Trophoblast cell (in vitro differentiated cells and primary cell): ENCODE measurements at regions not wholly inside any gene's neighbourhood (a gene's known extent, or its start where the extent isn't known, plus 50 kb on each side); places are given as distances from the start of the nearest gene placed in this dataset.

Source experiments
- DNase-seq, 2 donors: peaks; one replicate each; pipeline ENCODE4 v3.0.0-alpha.2; 2016
- H2AFZ ChIP-seq: 2 replicates; pipeline ENCODE4 v1.6.1; 2013; ENCODE audit warnings: low read length, moderate library complexity, mild to moderate bottlenecking; ENCODE audit not compliant: insufficient read depth, poor library complexity
- H2AK5ac ChIP-seq: 2 replicates; pipeline ENCODE4 v1.6.1; 2013; ENCODE audit warnings: mild to moderate bottlenecking, low read length
- H2BK120ac ChIP-seq: 2 replicates; pipeline ENCODE4 v1.6.1; 2013; ENCODE audit warnings: low read length, mild to moderate bottlenecking, moderate library complexity; ENCODE audit not compliant: insufficient read depth, poor library complexity
- H2BK12ac ChIP-seq: 2 replicates; pipeline ENCODE4 v1.6.1; 2013; ENCODE audit warnings: mild to moderate bottlenecking, low read length, moderate library complexity
- H2BK5ac ChIP-seq: 2 replicates; pipeline ENCODE4 v1.6.1; 2013; ENCODE audit warnings: low read length, low read depth, moderate library complexity, mild to moderate bottlenecking; ENCODE audit not compliant: poor library complexity
- H3K14ac ChIP-seq: 2 replicates; pipeline ENCODE4 v1.6.1; 2013; ENCODE audit warnings: mild to moderate bottlenecking, low read length
- H3K18ac ChIP-seq: 2 replicates; pipeline ENCODE4 v1.6.1; 2013; ENCODE audit warnings: mild to moderate bottlenecking, low read length
- H3K23ac ChIP-seq: 2 replicates; pipeline ENCODE4 v1.6.1; 2013; ENCODE audit warnings: low read length
- H3K27ac ChIP-seq: 2 replicates; pipeline ENCODE4 v1.5.1; 2013; ENCODE audit warnings: low read depth, mild to moderate bottlenecking, inconsistent platforms, low read length, moderate library complexity
- H3K27me3 ChIP-seq: 2 replicates; pipeline ENCODE4 v1.6.1; 2013; ENCODE audit warnings: inconsistent platforms, mild to moderate bottlenecking, low read length, moderate library complexity; ENCODE audit not compliant: insufficient read depth
- H3K36me3 ChIP-seq, 2 experiments: 1 replicate in 1 of 2; 2 replicates in 1 of 2; pipeline ENCODE4 v1.6.1; 2013; ENCODE audit warnings: low read length in 2 of 2, mild to moderate bottlenecking in 2 of 2, moderate library complexity in 1 of 2; ENCODE audit not compliant: insufficient read depth in 2 of 2, control insufficient read depth in 1 of 2
- H3K4ac ChIP-seq: 2 replicates; pipeline ENCODE4 v1.6.1; 2013; ENCODE audit warnings: low read depth, mild to moderate bottlenecking, low read length, moderate library complexity
- H3K4me1 ChIP-seq, 2 experiments: 1 replicate in 1 of 2; 2 replicates in 1 of 2; pipeline ENCODE4 v1.6.1; 2013; ENCODE audit warnings: low read length in 2 of 2, mild to moderate bottlenecking in 2 of 2, moderate library complexity in 1 of 2; ENCODE audit not compliant: insufficient read depth in 2 of 2, control insufficient read depth in 1 of 2
- H3K4me2 ChIP-seq: 2 replicates; pipeline ENCODE4 v1.6.1; 2013; ENCODE audit warnings: inconsistent platforms, mild to moderate bottlenecking, low read length, moderate library complexity
- H3K4me3 ChIP-seq: 2 replicates; pipeline ENCODE4 v1.5.1; 2013; ENCODE audit warnings: mild to moderate bottlenecking, low read depth, low read length, inconsistent platforms
- H3K79me1 ChIP-seq: one replicate; pipeline ENCODE4 v1.6.1; 2013; ENCODE audit warnings: low read length
- H3K79me2 ChIP-seq: 2 replicates; pipeline ENCODE4 v1.6.1; 2013; ENCODE audit warnings: low read length, mild to moderate bottlenecking; ENCODE audit not compliant: control insufficient read depth, insufficient read depth, poor library complexity
- H3K9ac ChIP-seq: 2 replicates; pipeline ENCODE4 v1.6.1; 2013; ENCODE audit warnings: mild to moderate bottlenecking, low read length
- H3K9me3 ChIP-seq: 2 replicates; pipeline ENCODE4 v1.6.1; 2013; ENCODE audit warnings: low read depth, mild to moderate bottlenecking, control low read depth, inconsistent platforms, low read length; ENCODE audit not compliant: insufficient read depth
- H4K12ac ChIP-seq: 2 replicates; pipeline ENCODE4 v1.6.1; 2013; ENCODE audit warnings: low read depth, mild to moderate bottlenecking, low read length, moderate library complexity
- H4K8ac ChIP-seq: 2 replicates; pipeline ENCODE4 v1.6.1; 2013; ENCODE audit warnings: low read depth, mild to moderate bottlenecking, low read length, moderate library complexity
- H4K91ac ChIP-seq: one replicate; pipeline ENCODE4 v1.6.1; 2013; ENCODE audit warnings: low read depth, mild to moderate bottlenecking, low read length, moderate library complexity
- WGBS: extraction: QIAGEN DNeasy Blood & Tissue Kit; methylation state at CpG from one replicate; pipeline ENCODE4 v1.1.7; 2013; ENCODE audit warnings: missing lambda C conversion rate; ENCODE audit not compliant: insufficient read length, insufficient coverage; ENCODE audit errors: extremely low coverage; 5-methylcytosine and 5-hydroxymethylcytosine counted together

GRCh38 chr9:84512493-84512892 lies 157.0 kb upstream of the NTRK2 start:
- no peak for DNase-seq
- Histone ChIP-seq H3K36me3 (no peaks in the 10 kb centered on the region), H2AFZ (no peak overlapping the region), H3K4ac (no peak overlapping the region), H2AK5ac (no peak overlapping the region), H4K12ac (no peak overlapping the region), H3K14ac (no peak overlapping the region), H3K4me3 (no peak overlapping the region), H3K4me1 (no peaks in the 10 kb centered on the region), H3K9me3 (peaks cover 2% of the 10 kb centered on the region), H4K91ac (no peak overlapping the region), H4K8ac (no peak overlapping the region), H3K23ac (no peak overlapping the region), H2BK5ac (no peak overlapping the region), H3K79me1 (no peaks in the 10 kb centered on the region), H3K4me2 (no peak overlapping the region), H2BK12ac (no peak overlapping the region), H3K27me3 (no peaks in the 10 kb centered on the region), H2BK120ac (no peak overlapping the region), H3K27ac (no peak overlapping the region), H3K79me2 (no peaks in the 10 kb centered on the region), H3K18ac (no peak overlapping the region), H3K9ac (no peak overlapping the region)
- no CpG with 5 or more reads among the region's 2 CpGs for WGBS

- Histone ChIP-seq H3K4me3 (no peak overlapping the region), H3K79me2 (no peaks in the 10 kb centered on the region), H3K27ac (no peak overlapping the region), H2BK5ac (no peak overlapping the region), H2AK5ac (no peak overlapping the region), H3K27me3 (no peaks in the 10 kb centered on the region), H3K4ac (no peak overlapping the region), H3K9me3 (peaks cover 2% of the 10 kb centered on the region), H3K4me2 (no peak overlapping the region), H3K79me1 (no peaks in the 10 kb centered on the region), H2AFZ (no peak overlapping the region), H3K9ac (no peak overlapping the region), H4K91ac (no peak overlapping the region), H4K12ac (no peak overlapping the region), H2BK12ac (no peak overlapping the region), H3K18ac (no peak overlapping the region), H3K23ac (no peak overlapping the region), H4K8ac (no peak overlapping the region), H3K4me1 (no peaks in the 10 kb centered on the region), H2BK120ac (no peak overlapping the region), H3K14ac (no peak overlapping the region), H3K36me3 (no peaks in the 10 kb centered on the region)
- peak in 1 of 2 donors; percentile 6 for DNase-seq
- WGBS: no CpG with 5 or more reads among the region's 1 CpG
These were observed 156.1 kb upstream of the NTRK2 start for GRCh38 chr9:84513473-84513872.

DNA sequence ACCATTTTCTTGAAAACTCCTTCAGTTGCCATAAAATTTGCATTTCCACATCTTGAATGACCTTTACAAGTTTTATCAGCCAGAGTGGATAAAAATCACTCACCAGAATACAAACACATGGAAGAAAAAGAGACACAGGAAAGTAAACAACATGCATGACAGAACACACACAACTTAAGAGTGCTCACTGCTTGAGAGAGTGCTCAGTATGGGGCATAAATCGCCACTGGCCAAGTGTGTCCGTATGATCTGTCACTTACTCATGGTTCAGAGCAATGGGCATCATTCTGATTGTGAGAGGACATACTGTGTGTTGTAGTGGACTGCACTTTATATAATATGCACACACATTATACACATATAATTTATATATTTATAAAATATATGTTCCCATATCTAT lies 155.6 kb upstream of the NTRK2 start:
- H3K4me2 ChIP-seq: no peak overlapping the region
- WGBS: no CpG with 5 or more reads among the region's 2 CpGs
- H4K8ac ChIP-seq: no peak overlapping the region
- H3K27me3 ChIP-seq: no peaks in the 10 kb centered on the region
- H3K36me3 ChIP-seq: no peaks in the 10 kb centered on the region
- no peak overlapping the region for H4K12ac ChIP-seq
- H3K9ac ChIP-seq: no peak overlapping the region
- H3K79me1 ChIP-seq: no peaks in the 10 kb centered on the region
- H2BK120ac ChIP-seq: no peak overlapping the region
- H3K9me3 ChIP-seq: peaks cover 2% of the 10 kb centered on the region
- no peaks in the 10 kb centered on the region for H3K79me2 ChIP-seq
- H3K23ac ChIP-seq: no peak overlapping the region
- no peak for DNase-seq
- H3K14ac ChIP-seq: no peak overlapping the region
- no peak overlapping the region for H2AFZ ChIP-seq
- no peak overlapping the region for H3K18ac ChIP-seq
- H2BK5ac ChIP-seq: no peak overlapping the region
- no peak overlapping the region for H3K4ac ChIP-seq
- no peak overlapping the region for H3K4me3 ChIP-seq
- H2BK12ac ChIP-seq: no peak overlapping the region
- H2AK5ac ChIP-seq: no peak overlapping the region
- H3K4me1 ChIP-seq: no peaks in the 10 kb centered on the region
- H4K91ac ChIP-seq: no peak overlapping the region
- no peak overlapping the region for H3K27ac ChIP-seq

DNA sequence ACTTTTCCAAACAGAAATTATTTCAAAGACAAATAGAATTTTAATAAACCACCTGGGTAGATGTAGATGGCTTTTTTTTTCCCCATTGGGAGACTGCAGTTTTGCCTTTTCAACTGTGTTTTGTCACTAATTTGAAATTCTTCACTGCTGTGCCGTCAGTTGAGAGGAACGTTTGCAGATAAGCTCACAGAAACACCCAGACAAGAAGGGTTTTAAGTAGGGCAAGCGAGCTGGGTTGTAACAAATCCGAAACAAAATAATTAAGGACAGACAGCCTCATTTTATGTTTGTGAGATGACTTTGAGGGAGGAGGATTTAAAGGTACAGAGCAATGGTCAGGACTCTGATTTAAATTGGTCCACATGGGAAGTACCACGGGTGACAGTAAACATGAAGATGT lies 155.1 kb upstream of the NTRK2 start:
- no peak overlapping the region for H3K9ac ChIP-seq
- H2BK12ac ChIP-seq: no peak overlapping the region
- H2BK120ac ChIP-seq: no peak overlapping the region
- H3K27me3 ChIP-seq: no peaks in the 10 kb centered on the region
- H3K36me3 ChIP-seq: no peaks in the 10 kb centered on the region
- H3K23ac ChIP-seq: no peak overlapping the region
- H4K12ac ChIP-seq: no peak overlapping the region
- H3K18ac ChIP-seq: no peak overlapping the region
- H2AK5ac ChIP-seq: no peak overlapping the region
- H3K9me3 ChIP-seq: peaks cover 2% of the 10 kb centered on the region
- H3K4me2 ChIP-seq: no peak overlapping the region
- no peak overlapping the region for H3K4me3 ChIP-seq
- no peak overlapping the region for H4K8ac ChIP-seq
- H3K79me2 ChIP-seq: no peaks in the 10 kb centered on the region
- H3K4me1 ChIP-seq: no peaks in the 10 kb centered on the region
- no peak overlapping the region for H3K27ac ChIP-seq
- H3K4ac ChIP-seq: no peak overlapping the region
- DNase-seq: no peak
- no peak overlapping the region for H2BK5ac ChIP-seq
- no CpG with 5 or more reads among the region's 5 CpGs for WGBS
- H2AFZ ChIP-seq: no peak overlapping the region
- no peak overlapping the region for H3K14ac ChIP-seq
- H4K91ac ChIP-seq: no peak overlapping the region
- H3K79me1 ChIP-seq: no peaks in the 10 kb centered on the region
